GM20000 (cell line): ENCODE measurements at regions not wholly inside any gene's neighbourhood (a gene's known extent, or its start where the extent isn't known, plus 50 kb on each side); places are given as distances from the start of the nearest gene placed in this dataset.
"Not testable (repeated sequence)": the region's sequence is repeated elsewhere in the genome, so short reads cannot be mapped to it uniquely, and the experiment has no call there.

Source experiments
- DNase-seq: peaks from one replicate; pipeline ENCODE4 v3.0.0; 2012; ENCODE audit warnings: low spot score
- CTCF ChIP-seq: IDR thresholded peaks from 2 replicates; pipeline ENCODE4 v1.5.1; 2012; ENCODE audit warnings: mild to moderate bottlenecking, control low read depth; ENCODE audit errors: extremely low read depth, missing control alignments

DNA sequence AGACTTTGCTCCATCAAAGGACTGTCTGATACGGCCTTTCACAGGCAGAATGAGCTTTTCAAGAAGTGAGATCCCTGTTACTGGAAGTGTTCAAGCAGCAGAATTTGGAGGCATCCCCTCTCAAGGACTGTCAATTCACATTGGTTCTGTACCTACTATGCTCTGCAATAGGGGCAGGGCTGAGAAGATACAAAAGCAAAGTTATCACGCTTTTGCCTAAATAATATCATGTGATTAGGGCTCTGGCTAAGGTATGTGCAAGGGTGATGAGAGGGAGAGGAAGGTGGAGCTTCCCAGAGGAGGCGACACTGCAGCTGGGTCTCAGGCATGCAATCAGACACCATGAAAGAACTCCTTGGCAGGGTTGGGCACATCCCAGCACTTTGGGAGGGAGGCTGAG, 80.2 kb upstream of the PIM1 start:
- DNase-seq = no peak
- TF ChIP-seq CTCF = no peak

GRCh38 chr6:37091104-37091503, 78.8 kb upstream of the PIM1 start:
- not testable (repeated sequence) for DNase-seq

- DNase-seq = not testable (repeated sequence)
Measured at GRCh38 chr6:37091586-37091985, 78.4 kb upstream of the PIM1 start.

DNA sequence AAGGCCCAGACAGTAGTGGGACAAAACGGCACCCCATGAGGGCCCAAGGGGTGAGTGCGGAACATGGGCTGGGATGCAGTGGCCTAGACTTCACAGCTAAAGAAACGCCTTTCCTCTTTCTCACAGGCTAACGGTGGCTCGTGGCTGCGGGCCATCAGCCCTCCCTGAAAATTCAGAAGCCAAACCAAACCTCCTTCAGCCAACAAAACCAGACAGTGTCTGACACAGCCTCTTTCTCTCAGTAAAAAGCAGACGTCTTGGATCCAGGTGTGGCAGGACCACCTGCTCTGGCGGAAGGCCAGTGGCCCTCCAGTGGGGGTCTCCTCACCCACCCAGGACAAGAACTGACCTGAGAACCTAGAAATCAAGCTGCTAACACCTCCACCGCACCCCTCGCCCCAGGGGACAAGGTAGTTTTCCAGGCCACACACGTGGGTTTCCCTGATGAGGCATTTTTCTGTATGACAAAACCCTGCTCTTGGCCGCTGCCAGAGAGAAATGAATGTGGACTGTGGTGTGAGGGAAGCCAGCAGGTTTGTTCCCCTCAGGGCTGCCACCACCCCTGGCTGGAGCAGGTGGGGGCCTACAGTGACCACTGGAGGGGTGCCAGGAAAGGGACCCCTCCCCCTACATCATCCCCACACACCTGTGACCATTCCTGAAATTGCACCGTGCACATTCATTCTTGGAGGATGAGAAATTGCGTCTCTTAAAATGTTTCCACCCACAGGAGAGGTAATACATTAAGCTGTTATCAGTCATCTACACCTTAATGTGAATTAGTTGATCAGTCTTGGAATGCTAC, 76.8 kb upstream of the PIM1 start:
- no peak for DNase-seq
- TF ChIP-seq CTCF = no peak

DNA sequence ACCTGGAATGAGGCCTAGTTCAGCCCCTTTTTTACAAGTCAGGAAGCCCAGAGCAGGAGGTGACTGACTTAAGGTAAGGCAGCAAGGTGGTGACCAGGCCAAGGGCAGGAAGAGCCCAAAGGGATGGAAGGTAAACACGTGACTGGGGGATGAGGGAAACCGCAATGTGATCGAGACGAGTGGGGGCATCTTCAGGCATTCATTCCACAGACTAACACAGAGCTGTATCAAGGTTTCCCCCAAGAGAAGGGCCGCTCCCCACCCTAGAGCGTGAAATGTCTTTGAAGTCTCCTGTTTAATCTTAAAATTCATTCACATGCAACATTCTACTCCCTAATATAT, 76.3 kb upstream of the PIM1 start:
- TF ChIP-seq CTCF = no peak
- no peak for DNase-seq

- DNase-seq = no peak
- TF ChIP-seq CTCF = no peak
Measured at GRCh38 chr6:37095997-37096396, 74.0 kb upstream of the PIM1 start.

DNA sequence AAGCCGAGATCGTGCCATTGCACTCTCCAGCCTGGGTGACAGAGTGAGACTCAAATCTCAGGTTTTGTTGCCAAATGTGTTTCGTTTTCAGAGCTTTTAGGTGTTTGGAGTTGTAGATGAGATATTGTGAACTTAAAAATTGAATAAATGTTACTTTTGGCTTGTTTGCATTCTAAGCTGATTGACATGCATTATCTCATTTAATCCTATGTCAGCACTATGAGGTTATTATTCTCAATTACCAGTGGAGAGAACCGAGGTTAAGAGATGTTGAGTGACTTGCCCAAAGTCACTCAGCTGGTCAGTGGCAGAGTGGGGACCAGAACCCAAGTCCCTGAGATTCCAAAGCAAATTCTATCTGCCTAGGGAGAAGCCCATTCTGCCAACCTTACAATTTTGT, 72.6 kb upstream of the PIM1 start:
- no peak for DNase-seq
- TF ChIP-seq CTCF = no peak

DNA sequence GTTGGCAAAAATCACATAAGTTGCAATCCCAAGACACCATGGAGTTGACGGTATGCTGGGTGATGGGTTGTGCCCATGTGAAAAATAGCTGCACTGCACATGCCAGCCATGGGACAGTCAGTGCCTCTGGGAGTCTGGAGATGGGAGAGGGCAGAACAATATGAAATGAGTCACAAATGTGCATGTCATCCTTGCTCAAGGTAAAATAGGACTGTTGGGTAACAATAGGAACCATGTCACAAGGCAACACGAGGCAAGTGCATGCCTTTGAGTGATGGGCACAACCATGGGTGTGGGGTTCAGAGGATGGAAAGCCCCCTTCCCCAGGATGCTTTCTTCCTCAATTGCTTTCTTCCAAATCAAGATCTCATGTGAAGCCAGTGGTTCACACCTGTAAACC, 70.5 kb upstream of the PIM1 start:
- no peak for TF ChIP-seq CTCF

More for the DNA sequence above, 70.5 kb upstream of the PIM1 start:
- DNase-seq = no peak
